IMR-90 (cell line): ENCODE measurements at regions not wholly inside any gene's neighbourhood (a gene's known extent, or its start where the extent isn't known, plus 50 kb on each side); places are given as distances from the start of the nearest gene placed in this dataset.

Experiments
- ATAC-seq: fragments of 200-7000 bp; cut with Tn5 transposase; 2 replicates; pipeline ENCODE4 v1.9.1; 2020; ENCODE audit warnings: low read depth, mild to moderate bottlenecking, moderate library complexity
- BruUV-seq: library from RNA; stranded (reverse); fragments of 400-500 nt; replicated peaks from 2 replicates; lab custom pipeline; 2021; lab: Mats Ljungman, UMichigan
- CTCF ChIA-PET: fragments of 300-600 bp; formaldehyde crosslinking; extraction: SDS; loops from one replicate; lab custom pipeline; 2021; ENCODE audit warnings: antibody characterized with exemption; lab: Yijun Ruan, JAX
- POLR2A ChIA-PET: fragments of 300-600 bp; sonication (Branson Sonifier 250); formaldehyde crosslinking; loops from one replicate; lab custom pipeline; 2022; ENCODE audit warnings: antibody characterized with exemption; ENCODE audit not compliant: unreplicated experiment; lab: Charles Lee
- DNase-seq: peaks from one replicate; pipeline ENCODE4 v3.0.0; 2013
- H2AFZ ChIP-seq: replicated peaks from 2 replicates; pipeline ENCODE3; 2013; ENCODE audit warnings: low read length, mild to moderate bottlenecking; ENCODE audit not compliant: poor library complexity
- H2AK5ac ChIP-seq: 2 replicates; pipeline ENCODE4 v1.6.1; 2013; ENCODE audit warnings: low read depth, low read length, inconsistent platforms
- H2AK9ac ChIP-seq: replicated peaks from 2 replicates; pipeline ENCODE3; 2013; ENCODE audit warnings: mild to moderate bottlenecking, low read depth, low read length, moderate library complexity; ENCODE audit not compliant: poor library complexity
- H2BK120ac ChIP-seq: 2 replicates; pipeline ENCODE4 v1.6.1; 2013; ENCODE audit warnings: low read depth, low read length, inconsistent platforms
- H2BK15ac ChIP-seq: 3 replicates; pipeline ENCODE4 v1.6.1; 2013; ENCODE audit warnings: low read depth, low read length, inconsistent platforms
- H2BK20ac ChIP-seq: 2 replicates; pipeline ENCODE4 v1.6.1; 2013; ENCODE audit warnings: low read depth, mild to moderate bottlenecking, inconsistent platforms, low read length, moderate library complexity
- H2BK5ac ChIP-seq: 2 replicates; pipeline ENCODE4 v1.6.1; 2013; ENCODE audit warnings: mild to moderate bottlenecking, low read depth, low read length, inconsistent platforms; ENCODE audit not compliant: poor library complexity, severe bottlenecking
- H3K14ac ChIP-seq: replicated peaks from 2 replicates; pipeline ENCODE4 v1.6.1; 2013; ENCODE audit warnings: low read depth, low read length, inconsistent platforms
- H3K18ac ChIP-seq: 2 replicates; pipeline ENCODE4 v1.6.1; 2013; ENCODE audit warnings: low read depth, low read length, control low read depth
- H3K23ac ChIP-seq: 2 replicates; pipeline ENCODE4 v1.6.1; 2013; ENCODE audit warnings: low read depth, low read length, inconsistent platforms
- H3K27ac ChIP-seq: 2 replicates; pipeline ENCODE4 v1.5.1; 2013; ENCODE audit warnings: mild to moderate bottlenecking, control low read depth, low read length; ENCODE audit not compliant: insufficient read depth
- H3K27me3 ChIP-seq: 2 replicates; pipeline ENCODE4 v1.6.1; 2013; ENCODE audit warnings: low read length; ENCODE audit not compliant: control insufficient read depth, insufficient read depth
- H3K36me3 ChIP-seq: 2 replicates; pipeline ENCODE4 v1.6.1; 2013; ENCODE audit warnings: low read length, mixed read lengths; ENCODE audit not compliant: control insufficient read depth, insufficient read depth
- H3K4ac ChIP-seq: 2 replicates; pipeline ENCODE4 v1.6.1; 2013; ENCODE audit warnings: low read depth, low read length, inconsistent platforms
- H3K4me1 ChIP-seq: 2 replicates; pipeline ENCODE4 v1.6.1; 2013; ENCODE audit warnings: low read length, mixed read lengths; ENCODE audit not compliant: control insufficient read depth, insufficient read depth
- H3K4me2 ChIP-seq: 2 replicates; pipeline ENCODE4 v1.6.1; 2013; ENCODE audit warnings: low read depth, mild to moderate bottlenecking, control low read depth, low read length, moderate library complexity
- H3K4me3 ChIP-seq: 2 replicates; pipeline ENCODE4 v1.5.1; 2013; ENCODE audit warnings: low read depth, mild to moderate bottlenecking, control low read depth, low read length, moderate library complexity; ENCODE audit not compliant: insufficient read depth
- H3K56ac ChIP-seq: 2 replicates; pipeline ENCODE4 v1.6.1; 2013; ENCODE audit warnings: low read length, inconsistent platforms; ENCODE audit not compliant: insufficient read depth; ENCODE audit errors: extremely low read depth
- H3K79me1 ChIP-seq, 2 experiments: 2 replicates each; pipeline ENCODE4 v1.6.1; 2013; ENCODE audit warnings: low read length in 2 of 2, inconsistent platforms in 1 of 2, low read depth in 1 of 2
- H3K9ac ChIP-seq: 2 replicates; pipeline ENCODE4 v1.6.1; 2013; ENCODE audit warnings: low read depth, low read length, control low read depth
- H3K9me1 ChIP-seq: 2 replicates; pipeline ENCODE4 v1.6.1; 2013; ENCODE audit warnings: low read length, inconsistent platforms; ENCODE audit not compliant: insufficient read depth
- H3K9me3 ChIP-seq: 2 replicates; pipeline ENCODE4 v1.6.1; 2013; ENCODE audit warnings: low read length; ENCODE audit not compliant: control insufficient read depth, insufficient read depth
- H4K20me1 ChIP-seq: 2 replicates; pipeline ENCODE4 v1.6.1; 2013; ENCODE audit warnings: low read length, inconsistent platforms; ENCODE audit not compliant: insufficient read depth
- H4K5ac ChIP-seq: 2 replicates; pipeline ENCODE4 v1.6.1; 2013; ENCODE audit warnings: mild to moderate bottlenecking, low read depth, low read length, control low read depth
- H4K8ac ChIP-seq, 2 experiments: 2 replicates each; pipeline ENCODE4 v1.6.1; 2013; ENCODE audit warnings: low read depth in 2 of 2, low read length in 2 of 2, control low read depth in 1 of 2, inconsistent platforms in 1 of 2
- H4K91ac ChIP-seq: 2 replicates; pipeline ENCODE4 v1.6.1; 2013; ENCODE audit warnings: low read depth, low read length, inconsistent platforms; ENCODE audit not compliant: insufficient read depth
- BHLHE40 ChIP-seq: fragments of 150-350 bp; IDR thresholded peaks from 2 replicates; pipeline ENCODE4 v1.6.1; 2016; ENCODE audit warnings: mild to moderate bottlenecking, low read depth, low read length
- CEBPB ChIP-seq: IDR thresholded peaks from 2 replicates; pipeline ENCODE4 v1.6.1; 2012; ENCODE audit warnings: low read depth, low read length, improper control_type of control experiment
- CHD1 ChIP-seq: IDR thresholded peaks from 2 replicates; pipeline ENCODE4 v1.6.1; 2012; ENCODE audit warnings: low read depth, low read length, improper control_type of control experiment
- MAFK ChIP-seq: IDR thresholded peaks from 2 replicates; pipeline ENCODE4 v1.6.1; 2012; ENCODE audit warnings: low read depth, low read length, improper control_type of control experiment
- MAZ ChIP-seq: IDR thresholded peaks from 2 replicates; pipeline ENCODE4 v1.6.1; 2012; ENCODE audit warnings: low read depth, mild to moderate bottlenecking, low read length, improper control_type of control experiment, moderate library complexity, borderline replicate concordance
- MXI1 ChIP-seq: IDR thresholded peaks from 2 replicates; pipeline ENCODE4 v1.6.1; 2012; ENCODE audit warnings: low read depth, mild to moderate bottlenecking, low read length, moderate library complexity, borderline replicate concordance
- NFE2L2 ChIP-seq: fragments of 150-350 bp; IDR thresholded peaks from 2 replicates; pipeline ENCODE4 v1.6.1; 2016; ENCODE audit warnings: low read depth, mild to moderate bottlenecking, low read length
- POLR2A ChIP-seq: IDR thresholded peaks from 2 replicates; pipeline ENCODE4 v1.6.1; 2012; ENCODE audit warnings: mild to moderate bottlenecking, low read depth, low read length
- RAD21 ChIP-seq: IDR thresholded peaks from 2 replicates; pipeline ENCODE4 v1.6.1; 2012; ENCODE audit warnings: low read length, improper control_type of control experiment
- RCOR1 ChIP-seq: IDR thresholded peaks from 2 replicates; pipeline ENCODE4 v1.6.1; 2012; ENCODE audit warnings: mild to moderate bottlenecking, low read length, improper control_type of control experiment; ENCODE audit not compliant: insufficient replicate concordance
- RFX5 ChIP-seq: IDR thresholded peaks from 2 replicates; pipeline ENCODE4 v1.8.0; 2012; ENCODE audit warnings: low read depth, mild to moderate bottlenecking, low read length, moderate library complexity
- SMC3 ChIP-seq: fragments of 150-350 bp; IDR thresholded peaks from 2 replicates; pipeline ENCODE4 v1.6.1; 2016; ENCODE audit warnings: low read depth, mild to moderate bottlenecking, antibody characterized with exemption, low read length, moderate library complexity
- dilution Hi-C: fragments of 300-500 bp; cut with HindIII; formaldehyde crosslinking; loops from one replicate; pipeline ENCODE4 v1.14.3; 2018; ENCODE audit warnings: low sequenced_read_pairs; ENCODE audit not compliant: unreplicated experiment
- in situ Hi-C: fragments of 300-500 bp; cut with MboI; formaldehyde crosslinking; loops from 3 replicates; pipeline ENCODE4 v1.14.3; 2019; ENCODE audit warnings: low sequenced_read_pairs, inconsistent platforms, mixed read lengths
- intact Hi-C: fragments of 100-400 bp; cut with micrococcal nuclease; formaldehyde crosslinking; loops from 2 replicates; pipeline ENCODE4 v1.10.0; 2022
- TF ChIP-seq, protein P1 (sequence below): fragments of 150-350 bp; IDR thresholded peaks from 2 replicates; pipeline ENCODE4 v1.6.1; 2016; ENCODE audit warnings: low read depth, mild to moderate bottlenecking, low read length, moderate library complexity, borderline replicate concordance
- TF ChIP-seq, protein P2 (sequence below): conservative IDR thresholded peaks from 2 replicates; pipeline ENCODE4 v1.5.1; 2012; ENCODE audit warnings: mild to moderate bottlenecking, low read depth, low read length, improper control_type of control experiment
- TF ChIP-seq, protein P3 (sequence below): fragments of 150-350 bp; IDR thresholded peaks from 2 replicates; pipeline ENCODE4 v1.6.1; 2017; ENCODE audit warnings: mild to moderate bottlenecking, antibody characterized with exemption, low read length, low read depth

DNA sequence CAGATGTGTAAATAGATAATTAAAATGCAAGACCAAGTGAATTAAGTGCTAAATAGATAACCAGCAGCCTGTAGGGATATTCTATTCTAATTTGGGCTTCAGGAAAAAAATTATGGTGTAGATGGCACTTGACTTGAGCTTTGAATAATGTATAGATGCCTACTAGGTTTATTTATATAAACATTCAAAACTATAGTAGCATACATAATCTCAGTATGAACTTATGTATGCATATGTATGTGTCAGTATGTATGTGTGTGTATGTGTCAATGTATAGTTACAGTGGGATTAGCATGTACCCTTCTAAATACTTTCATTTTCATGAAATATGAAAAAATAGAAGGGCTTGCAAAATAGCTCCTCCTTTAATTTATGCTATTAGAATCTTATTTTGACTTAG is 207.3 kb upstream of the PPP1R3A start:
- no peaks in the 10 kb centered on the region for H3K36me3 ChIP-seq
- H2BK120ac ChIP-seq, result no peak overlapping the region
- H3K56ac ChIP-seq, result no peak overlapping the region
- no peak for ATAC-seq
- no peak overlapping the region for H4K8ac ChIP-seq
- CTCF ChIA-PET, result no interaction called here
- no peaks in the 10 kb centered on the region for H3K9me3 ChIP-seq
- no peaks in the 10 kb centered on the region for H4K20me1 ChIP-seq
- no peak overlapping the region for H2BK20ac ChIP-seq
- TF ChIP-seq RFX5 (no peak), SMC3 (no peak), CHD1 (no peak), BHLHE40 (no peak), CEBPB (no peak), RCOR1 (no peak), POLR2A (no peak), MAFK (no peak), MXI1 (no peak), NFE2L2 (no peak), MAZ (no peak), RAD21 (no peak)
- TF ChIP-seq, protein P1, sequence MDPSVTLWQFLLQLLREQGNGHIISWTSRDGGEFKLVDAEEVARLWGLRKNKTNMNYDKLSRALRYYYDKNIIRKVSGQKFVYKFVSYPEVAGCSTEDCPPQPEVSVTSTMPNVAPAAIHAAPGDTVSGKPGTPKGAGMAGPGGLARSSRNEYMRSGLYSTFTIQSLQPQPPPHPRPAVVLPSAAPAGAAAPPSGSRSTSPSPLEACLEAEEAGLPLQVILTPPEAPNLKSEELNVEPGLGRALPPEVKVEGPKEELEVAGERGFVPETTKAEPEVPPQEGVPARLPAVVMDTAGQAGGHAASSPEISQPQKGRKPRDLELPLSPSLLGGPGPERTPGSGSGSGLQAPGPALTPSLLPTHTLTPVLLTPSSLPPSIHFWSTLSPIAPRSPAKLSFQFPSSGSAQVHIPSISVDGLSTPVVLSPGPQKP, result no peak
- TF ChIP-seq, protein P2, sequence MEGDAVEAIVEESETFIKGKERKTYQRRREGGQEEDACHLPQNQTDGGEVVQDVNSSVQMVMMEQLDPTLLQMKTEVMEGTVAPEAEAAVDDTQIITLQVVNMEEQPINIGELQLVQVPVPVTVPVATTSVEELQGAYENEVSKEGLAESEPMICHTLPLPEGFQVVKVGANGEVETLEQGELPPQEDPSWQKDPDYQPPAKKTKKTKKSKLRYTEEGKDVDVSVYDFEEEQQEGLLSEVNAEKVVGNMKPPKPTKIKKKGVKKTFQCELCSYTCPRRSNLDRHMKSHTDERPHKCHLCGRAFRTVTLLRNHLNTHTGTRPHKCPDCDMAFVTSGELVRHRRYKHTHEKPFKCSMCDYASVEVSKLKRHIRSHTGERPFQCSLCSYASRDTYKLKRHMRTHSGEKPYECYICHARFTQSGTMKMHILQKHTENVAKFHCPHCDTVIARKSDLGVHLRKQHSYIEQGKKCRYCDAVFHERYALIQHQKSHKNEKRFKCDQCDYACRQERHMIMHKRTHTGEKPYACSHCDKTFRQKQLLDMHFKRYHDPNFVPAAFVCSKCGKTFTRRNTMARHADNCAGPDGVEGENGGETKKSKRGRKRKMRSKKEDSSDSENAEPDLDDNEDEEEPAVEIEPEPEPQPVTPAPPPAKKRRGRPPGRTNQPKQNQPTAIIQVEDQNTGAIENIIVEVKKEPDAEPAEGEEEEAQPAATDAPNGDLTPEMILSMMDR, result no peak
- TF ChIP-seq, protein P3, sequence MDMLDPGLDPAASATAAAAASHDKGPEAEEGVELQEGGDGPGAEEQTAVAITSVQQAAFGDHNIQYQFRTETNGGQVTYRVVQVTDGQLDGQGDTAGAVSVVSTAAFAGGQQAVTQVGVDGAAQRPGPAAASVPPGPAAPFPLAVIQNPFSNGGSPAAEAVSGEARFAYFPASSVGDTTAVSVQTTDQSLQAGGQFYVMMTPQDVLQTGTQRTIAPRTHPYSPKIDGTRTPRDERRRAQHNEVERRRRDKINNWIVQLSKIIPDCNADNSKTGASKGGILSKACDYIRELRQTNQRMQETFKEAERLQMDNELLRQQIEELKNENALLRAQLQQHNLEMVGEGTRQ, result no peak
- H3K27me3 ChIP-seq, result no peaks in the 10 kb centered on the region
- no peak overlapping the region for H4K91ac ChIP-seq
- H3K9me1 ChIP-seq, result no peaks in the 10 kb centered on the region
- POLR2A ChIA-PET, result no interaction called here
- H2AFZ ChIP-seq, result no peak overlapping the region
- H3K14ac ChIP-seq, result no peak overlapping the region
- H3K18ac ChIP-seq, result no peak overlapping the region
- no peak overlapping the region for H3K9ac ChIP-seq
- in situ Hi-C loops (no loop called here), intact Hi-C loops (no loop called here), dilution Hi-C loops (no loop called here)
- no TSS peak for BruUV-seq
- no peak overlapping the region for H3K23ac ChIP-seq
- no peaks in the 10 kb centered on the region for H3K79me1 ChIP-seq
- no peak for DNase-seq
- H3K27ac ChIP-seq, result no peak overlapping the region
- no peak overlapping the region for H3K4me3 ChIP-seq
- no peak overlapping the region for H2AK5ac ChIP-seq
- no peak overlapping the region for H3K4me2 ChIP-seq
- H2BK15ac ChIP-seq, result no peak overlapping the region
- H4K5ac ChIP-seq, result no peak overlapping the region
- H3K4me1 ChIP-seq, result no peaks in the 10 kb centered on the region
- no peak overlapping the region for H3K4ac ChIP-seq
- no peak overlapping the region for H2AK9ac ChIP-seq
- no peak overlapping the region for H2BK5ac ChIP-seq
